CD4-positive, alpha-beta T cell treated with Interleukin-15 for 4 hours (primary cell): ENCODE measurements at regions not wholly inside any gene's neighbourhood (a gene's known extent, or its start where the extent isn't known, plus 50 kb on each side); places are given as distances from the start of the nearest gene placed in this dataset.

Experiments
- DNase-seq: peaks from one replicate; pipeline ENCODE4 v3.0.0-alpha.2; 2020; ENCODE audit warnings: low spot score

- no peak for DNase-seq
Measured at GRCh38 chr13:95452375-95452774, 100.1 kb upstream of the CLDN10 start.

- DNase-seq = no peak
Measured at GRCh38 chr13:95455782-95456181, 96.7 kb upstream of the CLDN10 start.

DNA sequence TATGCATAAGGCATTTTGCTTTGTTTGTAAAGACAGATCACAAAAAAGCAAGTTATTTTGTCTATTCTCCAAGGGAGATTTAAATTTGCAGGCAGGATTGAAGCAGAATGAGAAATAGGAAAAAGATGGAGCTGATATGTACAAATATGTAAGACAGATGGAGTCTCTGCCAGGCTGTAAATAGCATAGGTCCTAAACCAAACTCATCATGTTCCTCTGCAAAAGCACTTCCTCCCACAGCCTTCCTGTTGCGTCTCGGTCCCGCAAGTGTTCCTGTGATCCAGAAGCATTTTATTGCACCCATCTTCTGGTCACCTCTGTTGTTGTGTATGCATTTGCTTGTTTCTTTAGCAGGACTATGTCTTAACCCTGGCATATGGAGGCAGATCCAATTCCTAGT lies 95.7 kb upstream of the CLDN10 start:
- DNase-seq = no peak

DNA sequence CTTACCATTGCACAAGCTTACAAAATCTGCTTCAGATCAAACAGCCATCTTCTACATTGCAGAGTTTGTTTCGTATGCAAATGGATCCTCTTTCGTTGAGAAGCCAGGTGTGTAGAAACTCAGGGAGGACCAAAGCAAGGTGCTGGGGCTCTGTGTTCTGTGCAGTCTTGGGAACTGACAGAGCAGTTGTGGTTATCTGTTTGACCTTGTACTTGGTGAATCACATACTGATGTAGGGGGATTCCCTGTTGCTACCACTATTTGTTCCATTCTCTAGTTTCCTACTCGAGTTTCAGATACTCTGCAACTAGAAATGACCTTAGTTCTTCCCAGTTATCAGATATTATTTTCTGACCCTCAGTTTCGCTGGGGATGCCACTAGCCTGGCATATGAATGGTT lies 95.2 kb upstream of the CLDN10 start:
- DNase-seq = no peak

- no peak for DNase-seq
Measured at GRCh38 chr13:95462801-95463200, 89.7 kb upstream of the CLDN10 start.

DNA sequence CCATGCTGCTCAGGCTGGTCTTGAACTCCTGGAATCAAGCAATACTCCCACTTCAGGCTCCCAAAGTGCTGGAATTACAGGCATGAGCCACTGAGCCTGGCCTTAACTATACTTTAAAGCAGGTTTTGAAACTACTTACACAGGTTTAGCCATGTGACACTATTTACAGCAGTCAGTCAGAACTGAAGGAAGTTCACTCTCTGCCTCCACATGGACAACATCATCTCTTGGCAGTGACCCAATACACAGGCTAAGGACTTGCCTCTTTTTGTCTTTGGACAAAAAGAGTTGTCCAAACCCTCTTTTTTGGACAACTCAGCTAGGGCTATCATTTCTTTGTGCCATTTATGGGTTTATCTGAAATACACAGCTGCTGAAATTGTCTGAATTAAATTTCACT lies 89.0 kb upstream of the CLDN10 start:
- DNase-seq = no peak

GRCh38 chr13:95470574-95471366 lies 81.8 kb upstream of the CLDN10 start:
- no peak for DNase-seq

- no peak for DNase-seq
Measured at GRCh38 chr13:95471960-95472359, 80.6 kb upstream of the CLDN10 start.

- DNase-seq = no peak
Measured at GRCh38 chr13:95474992-95475391, 77.5 kb upstream of the CLDN10 start.

DNA sequence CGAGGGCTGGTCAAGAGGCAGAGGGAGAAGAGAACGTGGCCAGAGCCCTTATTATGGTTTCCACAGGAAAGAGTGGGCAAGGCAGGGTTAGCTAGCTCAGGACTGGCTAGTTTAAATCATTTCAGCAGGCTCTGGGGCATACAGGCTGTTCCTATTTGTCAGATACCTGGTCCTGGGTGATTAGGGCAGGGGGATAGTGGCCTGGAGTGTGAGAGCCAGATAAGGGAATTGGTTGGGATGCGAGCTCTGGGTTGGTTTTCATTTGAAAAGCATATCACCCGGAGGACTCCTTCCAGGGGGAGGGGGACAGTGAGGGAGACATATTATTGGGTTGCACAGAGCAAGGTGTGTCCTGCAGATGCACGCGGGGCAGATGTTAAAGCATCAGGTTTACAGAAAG lies 75.3 kb upstream of the CLDN10 start:
- DNase-seq = no peak

DNA sequence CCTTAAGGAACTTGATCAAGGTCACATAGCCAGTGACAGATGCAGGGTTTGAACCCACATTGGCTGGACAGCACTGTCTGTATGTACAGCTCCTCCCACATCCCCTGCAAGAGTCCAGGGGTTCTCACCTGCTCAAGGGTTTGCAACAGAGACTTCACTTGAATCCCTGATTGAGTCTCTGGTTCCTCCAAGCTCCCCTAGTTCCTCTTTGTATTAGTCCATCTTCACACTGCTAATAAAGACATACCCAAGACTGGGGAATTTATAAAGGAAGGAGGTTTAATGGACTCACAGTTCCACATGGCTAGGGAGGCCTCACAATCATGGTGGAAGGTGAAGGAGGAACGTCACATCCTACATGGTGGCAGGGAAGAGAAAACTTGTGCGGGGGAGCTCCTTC lies 72.8 kb upstream of the CLDN10 start:
- no peak for DNase-seq

GRCh38 chr13:95480131-95480545 lies 72.4 kb upstream of the CLDN10 start:
- no peak for DNase-seq

DNA sequence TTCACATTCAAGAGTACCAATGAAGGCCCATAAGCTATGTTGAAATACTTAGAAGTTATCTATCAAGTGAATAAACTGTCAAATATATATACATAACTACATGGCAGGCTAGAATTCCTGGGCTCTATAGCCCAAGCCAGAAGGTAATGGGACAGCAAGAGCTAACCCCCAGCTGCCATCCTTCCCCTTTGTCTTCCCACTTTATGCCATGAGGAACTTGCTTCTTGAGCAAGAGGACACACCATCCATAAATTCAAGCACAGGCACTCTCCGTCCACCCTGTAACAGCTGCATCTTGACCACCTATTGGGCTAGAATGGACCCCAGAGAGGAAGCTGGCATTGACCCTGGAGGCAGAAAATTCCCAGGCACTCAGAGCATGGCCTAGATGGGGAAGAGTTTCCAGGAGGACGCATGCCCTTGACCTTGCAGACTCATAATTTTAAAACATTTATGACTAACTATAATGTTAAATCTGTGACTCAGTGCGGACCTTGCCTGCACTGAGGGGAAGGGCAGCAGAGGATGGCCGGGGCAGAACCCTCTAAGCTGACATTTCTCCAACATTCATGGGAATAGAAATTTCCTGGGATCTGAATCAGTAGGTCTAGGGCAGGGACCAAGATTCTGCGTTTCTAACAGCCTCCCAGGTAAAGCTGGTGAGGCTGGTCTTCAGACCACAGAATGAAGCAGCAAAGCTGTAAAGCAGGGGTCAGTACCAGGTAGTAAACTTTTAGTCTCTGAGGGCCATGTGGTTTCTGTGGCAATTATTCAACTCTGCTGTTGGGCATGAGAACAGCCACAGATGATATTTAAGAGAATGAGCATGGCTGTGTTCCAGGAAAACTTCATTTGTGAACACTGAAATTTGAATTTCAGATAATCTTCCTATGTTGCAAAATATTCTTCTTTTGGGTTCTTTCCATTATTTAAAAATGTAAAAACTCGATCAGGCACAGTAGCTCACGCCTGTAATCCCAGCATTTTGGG lies 71.4 kb upstream of the CLDN10 start:
- no peak for DNase-seq

DNA sequence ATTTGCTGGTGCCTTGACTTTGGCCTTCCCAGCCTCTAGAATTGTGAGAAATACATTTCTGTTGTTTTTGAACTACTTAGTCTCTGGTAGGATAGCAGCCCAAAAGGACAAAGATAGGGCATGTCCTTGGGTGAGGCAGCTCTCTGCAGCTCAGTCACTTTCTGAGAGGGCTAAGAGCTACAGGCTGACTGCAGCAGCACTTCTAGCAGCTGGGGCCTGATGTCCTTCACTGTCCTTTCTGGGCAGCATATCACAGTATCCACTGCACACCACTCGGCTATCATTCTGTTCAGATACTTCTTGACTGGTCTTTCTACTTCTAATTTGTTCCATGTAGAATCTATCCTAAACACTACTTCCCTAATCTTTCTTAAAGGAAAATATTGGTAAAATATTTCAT lies 68.5 kb upstream of the CLDN10 start:
- no peak for DNase-seq

DNA sequence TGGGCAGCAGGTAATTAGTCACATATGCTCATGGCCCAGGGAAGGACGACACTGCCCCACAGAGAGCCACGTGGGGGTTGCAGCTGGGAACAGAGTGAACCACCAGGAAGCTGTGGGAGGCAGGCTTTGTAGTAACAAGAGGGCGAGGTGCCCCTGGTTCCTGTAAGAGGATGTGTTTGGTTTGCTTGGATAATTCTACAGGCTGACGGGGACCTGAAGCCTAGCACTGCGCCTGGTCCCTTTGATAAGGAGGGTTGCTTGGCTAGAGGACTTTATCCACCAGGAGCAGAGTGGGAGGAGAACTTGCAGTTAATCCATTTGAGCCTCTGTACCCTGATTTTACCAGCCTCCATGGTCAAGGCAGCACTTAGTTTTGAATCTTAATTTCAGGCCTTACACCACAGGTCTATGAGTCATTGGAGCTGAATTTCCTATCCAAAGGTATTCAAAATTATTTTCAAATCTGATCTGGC lies 67.4 kb upstream of the CLDN10 start:
- DNase-seq = no peak

DNA sequence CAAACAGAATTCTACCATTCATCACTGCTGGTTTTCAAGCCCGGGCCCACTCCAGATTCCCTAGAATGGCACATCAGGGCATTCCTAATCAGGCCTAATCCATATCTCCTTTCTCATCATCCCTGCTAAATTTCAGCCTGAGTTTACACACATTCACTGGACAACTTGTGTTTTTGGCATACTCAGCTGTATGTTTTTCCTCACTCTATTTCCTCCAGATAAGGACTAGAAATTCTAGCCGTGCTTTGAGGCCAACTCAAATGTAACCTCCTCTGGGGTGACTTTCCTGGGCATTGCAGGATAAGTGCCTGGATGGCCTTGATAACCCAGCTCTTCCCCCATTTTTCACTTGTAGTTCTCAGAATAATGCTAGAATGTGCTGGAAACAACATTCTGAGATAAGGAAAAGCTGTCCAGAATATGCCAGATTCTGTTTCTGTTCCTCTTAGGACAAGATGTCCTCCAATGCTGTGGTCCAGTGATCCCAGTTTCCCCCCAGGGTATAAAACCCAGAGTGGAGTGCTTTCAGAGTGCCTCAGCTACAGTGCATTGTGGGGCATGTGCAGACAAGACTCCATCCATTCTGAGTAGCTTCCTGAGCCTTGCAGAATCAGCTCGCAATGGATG lies 66.9 kb upstream of the CLDN10 start:
- no peak for DNase-seq

DNA sequence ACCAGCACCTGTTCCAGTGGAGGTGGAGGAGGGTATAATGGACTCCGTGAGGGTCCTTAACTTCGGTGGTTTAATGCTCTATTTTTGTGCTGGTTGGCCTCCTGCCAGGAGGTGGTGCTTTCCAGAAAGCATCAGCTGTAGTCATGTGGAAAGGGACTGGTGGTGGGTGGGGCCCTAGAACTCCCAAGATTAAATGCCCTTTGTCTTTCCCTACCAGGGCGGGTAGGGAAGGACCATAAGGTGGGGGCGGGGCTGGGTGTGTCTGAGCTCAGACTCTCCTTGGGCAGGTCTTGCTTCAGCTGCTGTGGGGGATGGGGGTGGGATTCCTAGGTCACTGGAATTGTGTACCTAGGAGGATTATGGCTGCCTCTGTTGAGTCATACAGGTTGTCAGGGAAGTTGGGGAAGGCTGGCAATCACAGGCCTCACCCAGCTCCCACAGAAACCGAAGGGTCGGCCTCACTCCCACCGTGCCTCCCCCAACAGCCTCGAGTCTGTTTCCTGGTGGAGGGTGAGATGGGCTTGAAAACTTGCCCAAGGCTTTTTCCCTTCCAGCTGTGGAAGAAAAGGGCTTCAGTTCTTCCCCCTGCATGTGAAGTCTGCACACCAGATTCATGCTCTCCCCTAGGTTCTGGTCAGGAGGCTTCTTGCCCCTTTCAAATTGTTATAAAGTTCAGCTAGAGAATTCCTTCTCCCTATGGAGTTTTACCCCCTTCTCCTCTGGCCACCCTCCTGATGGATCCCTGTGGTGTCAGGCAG lies 60.3 kb upstream of the CLDN10 start:
- DNase-seq = no peak

DNA sequence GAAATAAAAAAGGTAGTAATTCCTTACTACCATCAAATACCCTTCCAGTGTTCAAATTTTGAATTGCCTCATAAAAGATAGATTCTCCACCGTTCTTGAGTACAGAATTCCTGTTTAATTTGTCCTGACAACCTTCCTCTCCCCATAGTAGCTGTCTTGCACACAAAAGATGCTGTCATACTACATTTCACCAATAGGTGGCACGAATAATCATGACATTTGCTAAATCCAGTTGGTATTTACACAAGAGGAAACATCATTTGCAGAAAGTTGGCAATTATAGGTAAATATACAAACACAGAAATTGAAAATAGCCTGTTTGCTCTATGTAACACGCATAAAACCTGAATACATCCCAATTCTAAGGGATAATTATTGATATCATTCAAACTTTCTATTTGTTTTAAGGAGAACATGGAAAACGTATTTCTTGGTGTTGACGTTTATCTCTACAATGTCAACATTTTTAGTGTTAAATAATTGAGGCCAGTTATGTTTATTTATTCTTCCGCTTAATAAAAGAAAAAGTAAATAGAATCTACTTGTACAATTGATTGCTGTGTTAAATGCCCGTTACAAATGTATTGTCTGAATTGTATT lies 58.3 kb upstream of the CLDN10 start:
- DNase-seq = peak; percentile 41

DNA sequence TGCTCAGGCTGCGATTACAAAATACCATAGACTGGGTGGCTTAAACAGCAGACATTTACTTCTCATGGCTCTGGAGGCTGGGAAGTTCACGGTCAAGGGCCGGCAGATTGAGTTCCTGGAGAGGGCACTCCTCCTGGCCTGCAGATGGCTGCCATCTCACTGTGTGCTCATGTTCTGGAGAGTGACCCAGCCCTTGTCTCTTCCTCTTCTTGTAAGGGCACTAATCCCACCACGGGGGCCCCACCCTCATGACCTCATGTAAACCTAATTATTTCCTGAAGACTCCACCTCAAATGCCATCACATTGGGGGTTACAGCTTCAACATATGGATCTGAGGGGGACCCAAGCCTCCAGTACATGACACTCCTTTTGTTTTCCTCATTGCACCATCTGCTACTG lies 56.0 kb upstream of the CLDN10 start:
- DNase-seq = no peak

DNA sequence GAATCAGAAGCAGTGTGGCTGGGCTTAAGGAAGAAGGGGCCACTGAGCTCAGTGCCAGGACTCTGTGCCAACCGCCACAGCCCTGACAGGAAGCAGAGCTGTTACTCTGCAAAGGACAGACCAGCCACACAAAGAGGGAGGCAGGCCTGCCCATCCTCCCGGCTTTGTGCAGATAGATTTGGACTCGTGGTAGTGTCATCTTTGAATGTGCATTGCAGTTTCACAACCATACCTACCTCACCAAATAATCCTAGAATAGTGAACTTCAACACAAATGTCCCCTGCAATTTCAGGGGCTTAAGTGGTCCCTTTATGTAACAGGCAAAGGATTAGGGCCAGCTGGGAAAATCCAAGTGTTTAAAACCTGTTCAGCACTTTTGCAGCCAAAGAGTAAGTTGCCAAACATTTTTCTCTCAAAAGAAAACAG lies 55.1 kb upstream of the CLDN10 start:
- no peak for DNase-seq

DNA sequence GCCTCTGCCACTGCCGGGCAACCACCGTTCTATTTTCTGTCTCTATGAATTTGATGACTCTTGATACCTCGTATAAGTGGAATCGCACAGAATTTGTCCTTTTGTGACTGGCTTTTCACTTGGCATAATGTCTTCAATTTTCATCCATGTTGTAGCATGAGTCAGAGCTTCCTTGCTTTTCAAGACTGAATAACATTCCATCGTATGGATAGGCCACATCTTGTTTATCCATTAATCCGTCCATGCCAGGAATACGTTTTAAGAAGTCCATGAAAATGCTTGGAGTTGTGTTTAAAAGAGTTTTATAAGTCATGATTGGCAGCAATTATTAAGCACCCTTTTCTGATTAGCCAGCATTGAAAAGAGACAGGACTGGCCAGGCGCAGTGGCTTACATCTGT lies 53.6 kb upstream of the CLDN10 start:
- DNase-seq = no peak
